ENCODE measurements at regions not wholly inside any gene's neighbourhood (a gene's known extent, or its start where the extent isn't known, plus 50 kb on each side); places are given as distances from the start of the nearest gene placed in this dataset.

GRCh38 chr11:44456544-44457300 is 108.7 kb upstream of the CD82 start:
- TF ChIP-seq, protein P1, sequence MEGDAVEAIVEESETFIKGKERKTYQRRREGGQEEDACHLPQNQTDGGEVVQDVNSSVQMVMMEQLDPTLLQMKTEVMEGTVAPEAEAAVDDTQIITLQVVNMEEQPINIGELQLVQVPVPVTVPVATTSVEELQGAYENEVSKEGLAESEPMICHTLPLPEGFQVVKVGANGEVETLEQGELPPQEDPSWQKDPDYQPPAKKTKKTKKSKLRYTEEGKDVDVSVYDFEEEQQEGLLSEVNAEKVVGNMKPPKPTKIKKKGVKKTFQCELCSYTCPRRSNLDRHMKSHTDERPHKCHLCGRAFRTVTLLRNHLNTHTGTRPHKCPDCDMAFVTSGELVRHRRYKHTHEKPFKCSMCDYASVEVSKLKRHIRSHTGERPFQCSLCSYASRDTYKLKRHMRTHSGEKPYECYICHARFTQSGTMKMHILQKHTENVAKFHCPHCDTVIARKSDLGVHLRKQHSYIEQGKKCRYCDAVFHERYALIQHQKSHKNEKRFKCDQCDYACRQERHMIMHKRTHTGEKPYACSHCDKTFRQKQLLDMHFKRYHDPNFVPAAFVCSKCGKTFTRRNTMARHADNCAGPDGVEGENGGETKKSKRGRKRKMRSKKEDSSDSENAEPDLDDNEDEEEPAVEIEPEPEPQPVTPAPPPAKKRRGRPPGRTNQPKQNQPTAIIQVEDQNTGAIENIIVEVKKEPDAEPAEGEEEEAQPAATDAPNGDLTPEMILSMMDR (conservative IDR thresholded peaks at IDR 0.05; ENCODE audit: low read depth, low read length), result peak; percentile 57
- no peak for TF ChIP-seq EZH2 (IDR thresholded peaks at IDR 0.05; ENCODE audit: borderline replicate concordance, low read depth, low read length, poor library complexity, severe bottlenecking)
